Testis (tissue), 2 donors: ENCODE measurements at regions not wholly inside any gene's neighbourhood (a gene's known extent, or its start where the extent isn't known, plus 50 kb on each side); places are given as distances from the start of the nearest gene placed in this dataset.
"Not testable (repeated sequence)": the region's sequence is repeated elsewhere in the genome, so short reads cannot be mapped to it uniquely, and the experiment has no call there.

ENCODE experiments used
- DNase-seq: peaks from one replicate; pipeline ENCODE4 v3.0.0-alpha.2; 2019
- H3K27ac ChIP-seq, 2 donors: fragments of 200-600 bp; sonication (generic); one replicate each; pipeline ENCODE4 v1.5.1; 2019
- H3K27me3 ChIP-seq: fragments of 200-600 bp; sonication (generic); one replicate; pipeline ENCODE4 v1.5.1; 2019
- H3K36me3 ChIP-seq: fragments of 200-600 bp; sonication (generic); one replicate; pipeline ENCODE4 v1.5.1; 2017; ENCODE audit warnings: low read depth; ENCODE audit errors: missing control alignments
- H3K4me1 ChIP-seq: fragments of 200-600 bp; sonication (generic); one replicate; pipeline ENCODE4 v1.5.1; 2019
- H3K4me3 ChIP-seq, 2 donors: fragments of 200-600 bp; sonication (generic); one replicate each; pipeline ENCODE4 v1.5.1; 2017 to 2019
- H3K9me3 ChIP-seq: fragments of 200-600 bp; sonication (generic); one replicate; pipeline ENCODE4 v1.5.1; 2017
- CTCF ChIP-seq, 3 experiments: fragments of 450-650 bp in 2 of 3; fragments of 200-600 bp in 1 of 3; sonication (generic) in 1 of 3; IDR thresholded peaks; one replicate each; pipeline ENCODE4 v1.5.1; 2016 to 2019; ENCODE audit warnings: antibody characterized with exemption in 3 of 3, mild to moderate bottlenecking in 2 of 3, moderate library complexity in 1 of 3
- POLR2A ChIP-seq: fragments of 450-650 bp; IDR thresholded peaks from one replicate; pipeline ENCODE4 v1.6.1; 2017; ENCODE audit warnings: antibody characterized with exemption, mild to moderate bottlenecking, moderate library complexity
- WGBS, 2 donors: methylation state at CpG; one replicate each; pipeline ENCODE4 v1.1.5; 2018; 5-methylcytosine and 5-hydroxymethylcytosine counted together
- intact Hi-C: fragments of 100-400 bp; cut with DNase I; formaldehyde crosslinking; loops from one replicate; pipeline ENCODE4 v1.15.1; 2023; ENCODE audit warnings: low total_unique reads

- H3K36me3 ChIP-seq = no peaks in the 10 kb centered on the region
- TF ChIP-seq CTCF (IDR thresholded peaks at IDR 0.05) (no peak), POLR2A (no peak)
- DNase-seq = no peak
- no peak overlapping the region for H3K27ac ChIP-seq
- no peaks in the 10 kb centered on the region for H3K27me3 ChIP-seq
- 90 to 91% methylated on average over 5 of the region's 5 CpGs for WGBS, 2 donors
- no peak overlapping the region for H3K4me3 ChIP-seq
- H3K9me3 ChIP-seq = no peaks in the 10 kb centered on the region
- intact Hi-C loops = no loop called here
- H3K4me1 ChIP-seq = no peaks in the 10 kb centered on the region
These were observed 249.0 kb upstream of the CDH2 start for GRCh38 chr18:28425886-28426285.

- H3K27me3 ChIP-seq = no peaks in the 10 kb centered on the region
- intact Hi-C loops = no loop called here
These were observed 245.6 kb upstream of the CDH2 start for GRCh38 chr18:28422577-28422976.

GRCh38 chr18:28421950-28422349 lies 245.0 kb upstream of the CDH2 start:
- 88% methylated on average over 5 of the region's 17 CpGs; no CpG with 5 or more reads in 1 of the 2 donors for WGBS, 2 donors
- intact Hi-C loops = not testable (repeated sequence)

More at GRCh38 chr18:28422577-28422976, 245.6 kb upstream of the CDH2 start:
- no peaks in the 10 kb centered on the region for H3K9me3 ChIP-seq
- no peaks in the 10 kb centered on the region for H3K4me1 ChIP-seq
- DNase-seq = no peak
- 89 to 98% methylated on average over 2 of the region's 2 CpGs for WGBS, 2 donors
- TF ChIP-seq CTCF (IDR thresholded peaks at IDR 0.05) (no peak), POLR2A (no peak)
- H3K36me3 ChIP-seq = no peaks in the 10 kb centered on the region
- H3K4me3 ChIP-seq = no peak overlapping the region
- H3K27ac ChIP-seq = no peak overlapping the region

GRCh38 chr18:28412521-28412920 lies 235.6 kb upstream of the CDH2 start:
- no peak overlapping the region for H3K4me3 ChIP-seq
- TF ChIP-seq POLR2A (no peak), CTCF (IDR thresholded peaks at IDR 0.05) (no peak)
- no peak overlapping the region for H3K27ac ChIP-seq
- 90 to 93% methylated on average over 3 of the region's 3 CpGs for WGBS, 2 donors
- no peak for DNase-seq
- H3K4me1 ChIP-seq = no peaks in the 10 kb centered on the region
- intact Hi-C loops = no loop called here
- no peaks in the 10 kb centered on the region for H3K9me3 ChIP-seq
- no peaks in the 10 kb centered on the region for H3K36me3 ChIP-seq
- no peaks in the 10 kb centered on the region for H3K27me3 ChIP-seq

More at GRCh38 chr18:28421950-28422349, 245.0 kb upstream of the CDH2 start:
- H3K9me3 ChIP-seq, DNase-seq, H3K27me3 ChIP-seq, H3K4me3 ChIP-seq, H3K36me3 ChIP-seq, H3K4me1 ChIP-seq, H3K27ac ChIP-seq: not testable (repeated sequence)

- TF ChIP-seq CTCF (IDR thresholded peaks at IDR 0.05) = no peak
- TF ChIP-seq POLR2A = no peak
- no peak for DNase-seq
- Histone ChIP-seq H3K4me1 (no peaks in the 10 kb centered on the region), H3K36me3 (no peaks in the 10 kb centered on the region), H3K27me3 (no peaks in the 10 kb centered on the region), H3K4me3 (no peak overlapping the region), H3K9me3 (no peaks in the 10 kb centered on the region), H3K27ac (no peak overlapping the region)
- WGBS, 2 donors = 37 to 64% methylated on average over 2 of the region's 2 CpGs
- intact Hi-C loops = no loop called here
These were observed 234.9 kb upstream of the CDH2 start for GRCh38 chr18:28411806-28412205.
